ENCODE measurements at regions not wholly inside any gene's neighbourhood (a gene's known extent, or its start where the extent isn't known, plus 50 kb on each side); places are given as distances from the start of the nearest gene placed in this dataset.

DNA sequence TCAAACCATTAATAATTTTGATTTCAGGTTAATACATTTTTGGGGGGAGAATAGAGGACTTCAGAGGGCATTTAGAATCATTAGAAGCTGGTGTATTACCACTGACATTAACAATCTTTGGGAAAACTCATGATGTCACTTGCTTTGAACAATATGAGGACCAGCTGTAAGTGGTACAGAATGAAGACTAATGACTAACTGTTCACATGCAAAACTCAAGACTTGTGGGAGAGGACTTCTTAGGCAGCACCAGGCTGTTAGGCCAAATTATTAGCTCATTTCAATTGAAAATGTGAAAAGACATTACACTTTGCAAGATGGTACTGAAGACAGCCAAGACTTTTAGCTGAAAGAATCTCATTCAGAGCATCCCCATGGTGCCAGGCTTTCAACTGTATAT lies 426.2 kb upstream of the ADAMTS9 start:
- Histone ChIP-seq H3K27me3 (ENCODE audit: insufficient read depth in 3 of 3, low read length in 2 of 3) (no peaks in the 10 kb centered on the region), H3K4me3 (no peak overlapping the region), H3K4me1 (no peaks in the 10 kb centered on the region), H3K36me3 (ENCODE audit: insufficient read depth in 1 of 2, low read depth in 1 of 2) (no peaks in the 10 kb centered on the region), H3K9me3 (no peaks in the 10 kb centered on the region), H3K27ac (no peak overlapping the region)
- intact Hi-C loops (cut with DNase I): no loop called here
- no peak for ATAC-seq
- no peak for DNase-seq
- TF ChIP-seq, protein P1, sequence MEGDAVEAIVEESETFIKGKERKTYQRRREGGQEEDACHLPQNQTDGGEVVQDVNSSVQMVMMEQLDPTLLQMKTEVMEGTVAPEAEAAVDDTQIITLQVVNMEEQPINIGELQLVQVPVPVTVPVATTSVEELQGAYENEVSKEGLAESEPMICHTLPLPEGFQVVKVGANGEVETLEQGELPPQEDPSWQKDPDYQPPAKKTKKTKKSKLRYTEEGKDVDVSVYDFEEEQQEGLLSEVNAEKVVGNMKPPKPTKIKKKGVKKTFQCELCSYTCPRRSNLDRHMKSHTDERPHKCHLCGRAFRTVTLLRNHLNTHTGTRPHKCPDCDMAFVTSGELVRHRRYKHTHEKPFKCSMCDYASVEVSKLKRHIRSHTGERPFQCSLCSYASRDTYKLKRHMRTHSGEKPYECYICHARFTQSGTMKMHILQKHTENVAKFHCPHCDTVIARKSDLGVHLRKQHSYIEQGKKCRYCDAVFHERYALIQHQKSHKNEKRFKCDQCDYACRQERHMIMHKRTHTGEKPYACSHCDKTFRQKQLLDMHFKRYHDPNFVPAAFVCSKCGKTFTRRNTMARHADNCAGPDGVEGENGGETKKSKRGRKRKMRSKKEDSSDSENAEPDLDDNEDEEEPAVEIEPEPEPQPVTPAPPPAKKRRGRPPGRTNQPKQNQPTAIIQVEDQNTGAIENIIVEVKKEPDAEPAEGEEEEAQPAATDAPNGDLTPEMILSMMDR (IDR thresholded peaks at IDR 0.05): no peak

DNA sequence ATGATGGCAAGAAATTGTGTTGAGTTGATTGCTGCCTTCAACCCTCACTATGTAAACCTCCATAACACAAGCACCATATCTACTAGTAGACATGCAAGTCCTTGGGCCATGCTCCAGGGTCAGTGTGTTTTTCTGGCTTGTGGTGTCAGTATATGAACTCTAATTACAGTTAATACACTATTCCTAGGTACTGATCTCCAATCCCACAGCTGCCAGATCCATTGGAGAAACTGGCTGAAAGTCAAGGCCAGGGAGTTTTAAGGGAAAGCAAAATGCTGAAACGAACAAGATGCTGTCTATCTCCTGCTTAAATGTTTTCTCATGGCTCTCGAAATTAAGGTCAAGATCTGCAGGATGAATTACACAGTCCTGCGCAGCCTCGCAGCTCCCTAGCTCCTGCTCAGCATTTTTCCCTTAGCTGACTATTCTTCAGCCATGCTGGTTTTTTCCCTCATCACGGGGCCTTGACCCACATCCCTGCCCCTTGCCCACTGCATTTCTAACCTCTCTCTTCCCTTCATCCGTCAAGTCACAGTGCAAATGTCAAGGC lies 425.0 kb upstream of the ADAMTS9 start:
- Histone ChIP-seq H3K4me1 (no peaks in the 10 kb centered on the region), H3K36me3 (ENCODE audit: insufficient read depth in 1 of 2, low read depth in 1 of 2) (no peaks in the 10 kb centered on the region), H3K4me3 (no peak overlapping the region), H3K27ac (no peak overlapping the region), H3K9me3 (no peaks in the 10 kb centered on the region), H3K27me3 (ENCODE audit: insufficient read depth in 3 of 3, low read length in 2 of 3) (no peaks in the 10 kb centered on the region)
- TF ChIP-seq, protein P1 (IDR thresholded peaks at IDR 0.05): no peak
- 72 to 87% (median 74%) methylated on average over 6 of the region's 6 CpGs for WGBS, 3 donors
- no peak for DNase-seq
- intact Hi-C loops (cut with DNase I): no loop called here
- no peak for ATAC-seq

DNA sequence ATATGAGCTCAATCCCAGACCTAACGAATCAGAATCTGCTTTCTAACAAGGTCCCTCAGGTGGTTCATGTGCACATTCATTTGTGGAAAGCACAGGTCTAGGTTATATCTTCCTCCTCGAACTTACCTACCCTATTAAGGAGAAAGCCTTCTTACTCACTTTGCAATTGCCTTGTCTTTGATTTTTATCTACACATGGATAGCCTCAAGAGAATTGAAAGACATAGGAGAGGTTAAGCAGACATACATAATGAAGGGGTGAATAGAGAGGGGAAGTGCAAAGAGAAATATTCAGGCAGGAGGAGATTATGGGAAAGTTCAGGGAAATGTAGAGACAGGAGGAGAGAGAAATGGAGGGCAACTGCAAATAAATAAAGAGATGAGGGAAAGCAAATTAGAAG lies 422.9 kb upstream of the ADAMTS9 start:
- Histone ChIP-seq H3K4me1 (no peaks in the 10 kb centered on the region), H3K9me3 (no peaks in the 10 kb centered on the region), H3K36me3 (ENCODE audit: insufficient read depth in 1 of 2, low read depth in 1 of 2) (no peaks in the 10 kb centered on the region), H3K27me3 (ENCODE audit: insufficient read depth in 3 of 3, low read length in 2 of 3) (no peaks in the 10 kb centered on the region), H3K27ac (no peak overlapping the region), H3K4me3 (no peak overlapping the region)
- TF ChIP-seq, protein P1 (IDR thresholded peaks at IDR 0.05): no peak
- intact Hi-C loops (cut with DNase I): no loop called here
- no peak for ATAC-seq
- 91 to 98% (median 94%) methylated on average over 2 of the region's 2 CpGs for WGBS, 3 donors
- no peak for DNase-seq

DNA sequence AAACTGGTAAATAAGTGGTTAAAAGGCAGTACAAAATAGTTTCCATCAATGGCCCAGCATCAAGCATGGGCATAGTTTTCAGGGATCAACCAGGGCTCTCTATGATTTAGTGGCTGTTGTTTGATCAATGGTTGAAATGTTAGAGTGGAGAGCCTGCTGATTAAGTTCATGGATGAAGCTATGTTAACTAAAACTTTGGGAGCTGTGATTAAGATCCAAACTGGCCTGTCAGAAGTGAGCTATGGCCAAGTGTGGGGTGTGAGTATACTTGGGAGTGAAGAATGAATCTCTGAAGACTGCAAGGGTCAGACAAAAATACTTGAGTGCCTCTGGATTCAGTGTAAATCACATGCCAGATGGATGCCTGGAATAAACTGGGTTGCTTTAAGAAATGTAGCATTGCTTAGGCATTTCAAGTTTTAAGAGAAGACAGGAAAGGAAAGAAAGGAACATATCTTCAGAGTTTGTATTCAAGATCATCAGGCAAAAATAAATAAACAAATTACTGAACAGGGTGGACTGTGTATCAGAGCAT lies 422.2 kb upstream of the ADAMTS9 start:
- Histone ChIP-seq H3K27ac (no peak overlapping the region), H3K27me3 (ENCODE audit: insufficient read depth in 3 of 3, low read length in 2 of 3) (no peaks in the 10 kb centered on the region), H3K36me3 (ENCODE audit: insufficient read depth in 1 of 2, low read depth in 1 of 2) (no peaks in the 10 kb centered on the region), H3K4me3 (no peak overlapping the region), H3K4me1 (no peaks in the 10 kb centered on the region), H3K9me3 (no peaks in the 10 kb centered on the region)
- TF ChIP-seq, protein P1 (IDR thresholded peaks at IDR 0.05): no peak
- intact Hi-C loops (cut with DNase I): no loop called here
- DNase-seq: no peak
- ATAC-seq: no peak

DNA sequence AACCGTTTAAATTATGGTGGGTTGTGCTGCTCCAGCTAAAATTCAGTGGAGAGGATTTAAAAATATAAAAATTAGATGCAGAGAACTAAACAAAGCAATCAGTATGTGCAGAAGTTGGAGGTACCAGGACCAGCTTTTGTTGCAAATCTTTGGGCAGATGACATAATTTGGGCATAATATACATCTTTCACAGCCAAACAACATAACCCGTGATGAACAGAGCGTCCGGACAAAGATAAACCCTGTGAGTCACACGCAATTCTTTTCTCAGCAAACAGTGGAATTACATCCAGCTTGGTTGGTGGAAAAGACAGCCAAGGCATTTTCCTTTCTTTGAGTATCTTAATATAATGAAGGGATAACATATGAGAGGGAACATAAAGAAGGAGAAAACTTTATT lies 419.4 kb upstream of the ADAMTS9 start:
- Histone ChIP-seq H3K4me3 (no peak overlapping the region), H3K27me3 (ENCODE audit: insufficient read depth in 3 of 3, low read length in 2 of 3) (no peaks in the 10 kb centered on the region), H3K36me3 (ENCODE audit: insufficient read depth in 1 of 2, low read depth in 1 of 2) (no peaks in the 10 kb centered on the region), H3K4me1 (no peaks in the 10 kb centered on the region), H3K27ac (no peak overlapping the region), H3K9me3 (no peaks in the 10 kb centered on the region)
- 15 to 28% (median 16%) methylated on average over 5 of the region's 5 CpGs for WGBS, 3 donors
- no peak for DNase-seq
- intact Hi-C loops (cut with DNase I): no loop called here
- no peak for ATAC-seq
- TF ChIP-seq, protein P1 (IDR thresholded peaks at IDR 0.05): no peak
